Small intestine (tissue), 7 donors: ENCODE measurements at regions not wholly inside any gene's neighbourhood (a gene's known extent, or its start where the extent isn't known, plus 50 kb on each side); places are given as distances from the start of the nearest gene placed in this dataset.

Source experiments
- DNase-seq, 2 donors: peaks; one replicate each; pipeline versions ENCODE4 v3.0.0 to v3.0.0-alpha.2; 2013
- FAIRE-seq: peaks from 2 replicates; lab custom pipeline; 2012; peaks lifted over from hg19 to GRCh38; lab: Jason Lieb, UNC
- H3K27ac ChIP-seq, 3 donors: one replicate each; pipeline ENCODE4 v1.5.1; 2013; ENCODE audit warnings: low read length in 2 of 3, mild to moderate bottlenecking in 2 of 3, control low read depth in 1 of 3, inconsistent platforms in 1 of 3, low read depth in 1 of 3, moderate library complexity in 1 of 3
- H3K27me3 ChIP-seq, 3 donors: one replicate each; pipeline ENCODE4 v1.6.1; 2013; ENCODE audit warnings: low read length in 3 of 3, inconsistent platforms in 1 of 3; ENCODE audit not compliant: control insufficient read depth in 3 of 3, insufficient read depth in 3 of 3
- H3K36me3 ChIP-seq, 3 donors: one replicate each; pipeline ENCODE4 v1.6.1; 2013; ENCODE audit warnings: low read length in 3 of 3, inconsistent platforms in 1 of 3, low read depth in 1 of 3, mild to moderate bottlenecking in 1 of 3, moderate library complexity in 1 of 3; ENCODE audit not compliant: control insufficient read depth in 3 of 3, insufficient read depth in 2 of 3
- H3K4me1 ChIP-seq, 3 donors: one replicate each; pipeline ENCODE4 v1.6.1; 2013; ENCODE audit warnings: low read length in 2 of 3, inconsistent platforms in 1 of 3, low read depth in 1 of 3, mild to moderate bottlenecking in 1 of 3, moderate library complexity in 1 of 3; ENCODE audit not compliant: control insufficient read depth in 3 of 3, insufficient read depth in 2 of 3
- H3K4me3 ChIP-seq, 3 donors: one replicate each; pipeline ENCODE4 v1.5.1; 2013; ENCODE audit warnings: low read length in 3 of 3, control low read depth in 1 of 3, inconsistent platforms in 1 of 3, low read depth in 1 of 3, mild to moderate bottlenecking in 1 of 3, moderate library complexity in 1 of 3
- H3K9me3 ChIP-seq, 2 donors: one replicate each; pipeline ENCODE4 v1.6.1; 2013; ENCODE audit warnings: low read depth in 1 of 2, low read length in 1 of 2; ENCODE audit not compliant: control insufficient read depth in 2 of 2, insufficient read depth in 1 of 2
- WGBS, 3 donors: extraction: QIAGEN DNeasy Blood & Tissue Kit; methylation state at CpG; one replicate each; pipeline ENCODE4 v1.1.7; 2013; 5-methylcytosine and 5-hydroxymethylcytosine counted together
- donor health status: healthy with polysubstance abuse.
- donor health status: control.
- donor health status: control.
- donor health status: Bipolar disorder and iron deficiency.
- donor health status: healthy.

- H3K4me1 ChIP-seq: no peaks in the 10 kb centered on the region
- 87 to 92% (median 88%) methylated on average over 3 of the region's 3 CpGs for WGBS, 3 donors
- H3K9me3 ChIP-seq: no peaks in the 10 kb centered on the region
- no peaks in the 10 kb centered on the region for H3K27me3 ChIP-seq
- no peak overlapping the region for H3K4me3 ChIP-seq
- DNase-seq: no peak
- H3K36me3 ChIP-seq: no peaks in the 10 kb centered on the region
- no peak for FAIRE-seq
- H3K27ac ChIP-seq: no peak overlapping the region
Measured at GRCh38 chr14:58721723-58722122, 84.0 kb downstream of the DACT1 start.

- no peaks in the 10 kb centered on the region for H3K4me1 ChIP-seq
- FAIRE-seq: no peak
- 75 to 82% (median 78%) methylated on average over 4 of the region's 4 CpGs for WGBS, 3 donors
- H3K27me3 ChIP-seq: no peaks in the 10 kb centered on the region
- H3K9me3 ChIP-seq: no peaks in the 10 kb centered on the region
- no peak overlapping the region for H3K4me3 ChIP-seq
- H3K36me3 ChIP-seq: no peaks in the 10 kb centered on the region
- DNase-seq: no peak
- H3K27ac ChIP-seq: no peak overlapping the region
Measured at GRCh38 chr14:58722441-58722840, 84.7 kb downstream of the DACT1 start.

GRCh38 chr14:58724206-58724605, 86.4 kb downstream of the DACT1 start:
- peak; percentile 49 for FAIRE-seq
- Histone ChIP-seq H3K27ac (no peak overlapping the region), H3K27me3 (no peaks in the 10 kb centered on the region), H3K4me3 (no peak overlapping the region), H3K4me1 (no peaks in the 10 kb centered on the region), H3K36me3 (no peaks in the 10 kb centered on the region), H3K9me3 (no peaks in the 10 kb centered on the region)
- DNase-seq: no peak
- 67 to 89% (median 71%) methylated on average over 2 of the region's 2 CpGs for WGBS, 3 donors

DNA sequence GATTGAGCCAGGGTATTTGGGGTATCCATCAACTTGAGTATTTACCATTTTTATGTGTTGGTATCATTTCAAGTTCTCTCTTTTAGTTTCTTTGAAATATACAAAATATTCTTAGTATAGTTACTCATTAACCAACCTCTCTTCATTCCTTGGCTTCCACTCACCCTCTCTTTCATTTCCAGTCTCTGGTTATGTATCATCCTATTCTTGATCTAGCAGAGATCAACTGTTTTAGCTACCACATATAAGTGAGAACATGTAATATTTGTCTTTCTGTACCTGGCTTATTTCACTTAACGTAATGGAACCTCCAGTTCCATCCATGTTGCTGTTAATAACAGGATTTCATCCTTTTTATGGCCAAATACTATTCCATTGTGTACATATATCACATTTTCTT, 86.9 kb downstream of the DACT1 start:
- DNase-seq (no peak), FAIRE-seq (no peak)
- 78 to 83% (median 80%) methylated on average over 1 of the region's 1 CpG for WGBS, 3 donors
- H3K9me3 ChIP-seq: no peaks in the 10 kb centered on the region
- H3K4me3 ChIP-seq: no peak overlapping the region
- no peak overlapping the region for H3K27ac ChIP-seq
- H3K27me3 ChIP-seq: no peaks in the 10 kb centered on the region
- no peaks in the 10 kb centered on the region for H3K4me1 ChIP-seq
- no peaks in the 10 kb centered on the region for H3K36me3 ChIP-seq

DNA sequence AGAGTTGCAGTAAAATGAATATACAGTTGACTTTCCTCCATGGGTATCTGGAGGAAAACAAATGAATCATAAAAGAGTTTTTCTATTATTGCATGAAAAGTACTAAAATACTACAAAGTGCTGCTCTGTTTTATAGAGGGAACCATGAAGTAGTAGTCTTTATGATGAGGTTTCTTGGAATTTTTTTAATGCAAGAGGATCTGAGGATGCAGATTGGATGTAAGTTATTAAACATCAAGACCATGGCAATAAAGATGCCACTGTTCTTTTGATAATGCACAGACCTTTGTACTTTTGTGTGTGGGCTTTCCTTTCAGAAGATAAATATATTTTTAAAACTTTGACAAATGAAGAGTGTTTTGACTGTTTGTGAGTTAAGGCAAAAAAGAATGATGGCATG, 87.5 kb downstream of the DACT1 start:
- no peak overlapping the region for H3K27ac ChIP-seq
- no peak overlapping the region for H3K4me3 ChIP-seq
- no peaks in the 10 kb centered on the region for H3K9me3 ChIP-seq
- H3K4me1 ChIP-seq: no peaks in the 10 kb centered on the region
- DNase-seq (no peak), FAIRE-seq (no peak)
- H3K36me3 ChIP-seq: no peaks in the 10 kb centered on the region
- H3K27me3 ChIP-seq: no peaks in the 10 kb centered on the region

DNA sequence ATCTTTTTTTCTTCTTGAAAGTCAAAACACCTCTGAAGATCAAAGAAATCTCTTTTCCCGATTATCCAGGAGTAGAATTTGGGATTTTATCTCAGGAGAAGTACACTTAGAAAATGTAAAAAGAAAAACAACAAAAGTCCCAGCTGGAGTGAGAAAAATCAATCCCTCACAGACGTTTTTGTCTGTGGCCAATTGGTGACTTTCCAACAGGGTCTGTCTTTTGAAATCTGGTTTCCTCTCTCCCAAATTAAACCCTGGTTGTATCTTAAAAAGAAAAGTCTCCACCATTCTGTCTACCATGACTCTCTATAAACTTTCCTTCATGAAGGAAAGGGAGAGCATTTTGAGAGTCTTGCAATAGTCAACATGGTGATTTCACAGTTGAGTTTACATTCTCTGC, 88.1 kb downstream of the DACT1 start:
- Histone ChIP-seq H3K4me3 (no peak overlapping the region), H3K36me3 (no peaks in the 10 kb centered on the region), H3K4me1 (no peaks in the 10 kb centered on the region), H3K27me3 (no peaks in the 10 kb centered on the region), H3K9me3 (no peaks in the 10 kb centered on the region), H3K27ac (no peak overlapping the region)
- WGBS, 3 donors: 48 to 53% (median 49%) methylated on average over 2 of the region's 2 CpGs
- DNase-seq: no peak
- FAIRE-seq: no peak

- H3K27me3 ChIP-seq: no peaks in the 10 kb centered on the region
- no peaks in the 10 kb centered on the region for H3K36me3 ChIP-seq
- no peak for DNase-seq
- peak overlapping the region in 1 of 3 donors; percentile 29 for H3K27ac ChIP-seq
- H3K4me3 ChIP-seq: no peak overlapping the region
- no peak for FAIRE-seq
- WGBS, 3 donors: 61 to 67% (median 66%) methylated on average over 5 of the region's 5 CpGs
- H3K4me1 ChIP-seq: no peaks in the 10 kb centered on the region
- H3K9me3 ChIP-seq: no peaks in the 10 kb centered on the region
Measured at GRCh38 chr14:58730792-58731464, 93.2 kb downstream of the DACT1 start.

GRCh38 chr14:58731465-58732293, 93.9 kb downstream of the DACT1 start:
- Histone ChIP-seq H3K27ac (peak overlapping the region in 1 of 3 donors; percentile 29), H3K27me3 (no peaks in the 10 kb centered on the region), H3K4me3 (no peak overlapping the region), H3K4me1 (no peaks in the 10 kb centered on the region), H3K36me3 (no peaks in the 10 kb centered on the region), H3K9me3 (no peaks in the 10 kb centered on the region)
- DNase-seq: no peak
- WGBS, 3 donors: 59 to 91% (median 85%) methylated on average over 2 of the region's 2 CpGs
- FAIRE-seq: no peak
